Right renal pelvis (tissue), 4 donors: ENCODE measurements at regions not wholly inside any gene's neighbourhood (a gene's known extent, or its start where the extent isn't known, plus 50 kb on each side); places are given as distances from the start of the nearest gene placed in this dataset.
"Not testable (repeated sequence)": the region's sequence is repeated elsewhere in the genome, so short reads cannot be mapped to it uniquely, and the experiment has no call there.

ENCODE experiments used
- DNase-seq, 4 donors: peaks; one replicate each; pipeline ENCODE4 v3.0.0-alpha.2; 2013; ENCODE audit warnings: low read depth in 4 of 4, low spot score in 3 of 4, missing footprints in 1 of 4

GRCh38 chr1:222941425-222941824 is 126.6 kb downstream of the DISP1 start:
- DNase-seq: no peak

DNA sequence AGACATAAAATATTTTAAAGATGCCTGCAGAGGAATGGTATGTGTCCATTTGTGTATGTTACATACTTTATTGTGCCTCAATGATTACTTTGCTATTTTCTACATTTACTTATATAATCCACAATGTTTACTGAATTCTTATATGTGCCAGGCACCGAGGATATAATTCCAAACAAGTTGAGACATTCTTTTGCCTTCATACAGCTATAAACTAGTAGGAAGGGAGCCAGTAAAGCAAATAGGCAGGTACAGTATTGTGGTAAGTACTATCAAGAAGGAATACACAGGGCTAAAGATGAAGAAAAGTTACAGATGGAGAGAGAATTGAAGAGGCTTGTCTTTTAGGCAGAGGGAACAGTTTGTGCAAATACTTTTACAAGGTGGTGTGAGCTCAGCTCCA is 131.6 kb downstream of the DISP1 start:
- DNase-seq: no peak

DNA sequence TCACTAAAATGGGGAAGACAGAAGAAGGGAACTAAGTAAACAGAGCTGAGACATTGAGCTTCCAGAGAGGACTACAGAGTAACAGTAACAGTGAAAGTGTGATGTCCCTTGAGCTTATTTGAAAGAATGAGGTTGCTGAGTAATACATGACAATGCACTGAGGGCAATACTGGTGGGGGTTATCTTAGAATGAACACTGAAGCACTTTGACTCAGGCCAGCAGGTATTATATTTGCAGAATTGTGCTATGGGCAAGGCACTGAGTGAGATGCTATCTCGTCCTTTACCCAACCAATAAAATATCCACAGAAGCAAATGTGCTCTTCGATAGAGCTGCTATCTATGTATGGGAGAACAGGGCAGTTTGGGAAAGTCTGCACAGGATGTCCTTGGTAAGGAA is 133.2 kb downstream of the DISP1 start:
- no peak for DNase-seq

DNA sequence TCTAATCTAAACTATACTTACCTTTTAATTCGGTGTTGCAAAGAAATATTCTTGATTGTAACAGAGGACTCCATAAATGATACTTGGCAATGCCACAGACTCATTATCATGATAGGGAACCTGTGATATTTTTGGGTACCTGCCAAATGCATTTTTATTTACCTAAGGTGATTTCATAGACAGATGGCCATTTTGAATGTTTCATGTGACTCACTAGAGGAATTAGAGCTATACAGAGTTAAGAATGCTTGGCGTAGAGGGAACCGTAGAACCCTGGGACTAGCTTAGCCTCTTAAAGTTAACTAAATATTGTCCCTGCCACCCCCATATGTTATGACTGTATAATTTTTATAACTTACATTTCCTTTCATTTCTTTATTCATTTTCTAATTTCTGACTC is 136.1 kb downstream of the DISP1 start:
- DNase-seq: no peak

- no peak for DNase-seq
Measured at GRCh38 chr1:222953585-222953984, 138.7 kb downstream of the DISP1 start.

- no peak for DNase-seq
Measured at GRCh38 chr1:222955964-222956363, 141.1 kb downstream of the DISP1 start.

- no peak for DNase-seq
Measured at GRCh38 chr1:222956601-222957000, 141.8 kb downstream of the DISP1 start.

GRCh38 chr1:222967466-222968240 is 152.8 kb downstream of the DISP1 start:
- DNase-seq: no peak

DNA sequence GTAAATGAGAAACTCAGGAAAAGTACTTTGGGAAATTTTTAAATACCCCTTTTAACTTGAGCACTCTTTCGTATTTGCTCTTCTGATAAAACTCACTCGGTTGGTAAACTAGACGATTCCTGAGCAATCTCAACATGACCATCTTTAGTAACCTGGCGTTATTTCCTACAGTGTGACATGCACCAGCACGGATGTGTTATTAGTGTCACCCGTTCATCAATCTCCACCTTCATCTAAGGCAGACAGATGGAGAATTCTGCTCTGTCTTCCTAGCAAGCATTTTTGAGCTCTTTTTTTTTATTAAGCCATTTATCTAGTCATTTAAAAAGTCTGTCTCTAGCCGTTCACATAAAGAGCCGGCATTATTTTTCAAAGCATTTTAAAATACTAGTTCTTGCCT is 155.2 kb downstream of the DISP1 start:
- DNase-seq: no peak

GRCh38 chr1:222970711-222971110 is 155.9 kb downstream of the DISP1 start:
- no peak for DNase-seq

DNA sequence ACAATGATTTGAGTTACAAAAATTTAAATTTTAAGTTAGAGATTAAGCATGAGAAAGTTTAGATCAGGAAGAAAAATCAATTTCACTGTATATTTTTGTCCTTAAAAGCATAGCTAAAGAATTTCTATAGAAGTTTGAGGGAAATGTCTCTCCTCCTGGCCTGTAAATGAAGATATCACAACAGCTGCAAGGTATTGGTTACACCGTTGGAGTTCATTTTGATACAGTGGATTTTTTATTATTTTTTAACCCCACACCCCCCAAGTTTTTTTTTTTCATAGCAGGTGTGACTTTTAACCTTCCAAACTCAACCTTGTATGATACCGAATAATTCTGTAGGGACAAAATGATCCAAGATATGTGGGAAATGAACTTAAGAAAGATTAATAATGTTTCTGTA is 156.3 kb downstream of the DISP1 start:
- no peak for DNase-seq

DNA sequence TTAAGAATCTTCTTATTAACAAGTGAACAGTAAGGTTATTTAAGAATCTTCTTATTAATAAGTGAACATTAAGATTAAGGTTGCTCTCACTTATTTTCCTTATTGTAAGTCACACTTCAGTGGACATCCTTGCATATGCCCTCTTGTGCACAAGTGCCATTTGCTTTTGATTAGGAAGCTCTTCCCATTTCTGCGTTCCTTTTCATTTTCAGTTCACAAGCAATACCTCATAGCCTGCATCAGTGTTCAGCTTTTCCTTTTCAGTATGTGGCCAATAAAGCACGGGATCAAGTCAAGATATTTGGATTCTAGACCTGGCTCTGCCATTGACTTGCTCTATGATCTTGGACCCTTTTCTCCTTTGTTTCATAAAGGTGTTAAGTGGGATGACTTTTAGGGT is 158.7 kb downstream of the DISP1 start:
- no peak for DNase-seq

GRCh38 chr1:222974496-222974895 is 159.7 kb downstream of the DISP1 start:
- no peak for DNase-seq

- no peak for DNase-seq
Measured at GRCh38 chr1:222975472-222976122, 160.8 kb downstream of the DISP1 start.

- no peak for DNase-seq
Measured at GRCh38 chr1:222976453-222976852, 161.6 kb downstream of the DISP1 start.

GRCh38 chr1:222977294-222977693 is 162.5 kb downstream of the DISP1 start:
- DNase-seq: not testable (repeated sequence)

DNA sequence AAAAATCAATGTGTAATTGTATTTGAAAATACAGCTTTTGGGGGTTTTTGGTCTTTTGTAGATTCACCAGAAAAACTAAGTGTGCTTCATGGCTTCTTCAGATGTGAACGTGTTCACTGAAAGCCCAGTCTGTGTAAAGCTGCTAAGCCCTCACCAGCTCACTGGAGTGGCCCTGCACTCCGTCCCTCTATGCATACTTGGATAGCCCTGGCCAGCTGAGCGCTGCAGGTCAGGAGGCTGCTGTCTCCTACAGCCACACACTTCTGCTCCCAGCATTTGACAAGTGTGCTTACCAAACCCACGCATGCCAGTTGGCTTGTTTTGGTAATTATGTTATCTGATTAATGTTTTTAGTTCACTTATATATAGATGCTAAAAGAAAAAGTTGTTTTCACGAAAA is 163.5 kb downstream of the TLR5 start:
- DNase-seq: no peak

DNA sequence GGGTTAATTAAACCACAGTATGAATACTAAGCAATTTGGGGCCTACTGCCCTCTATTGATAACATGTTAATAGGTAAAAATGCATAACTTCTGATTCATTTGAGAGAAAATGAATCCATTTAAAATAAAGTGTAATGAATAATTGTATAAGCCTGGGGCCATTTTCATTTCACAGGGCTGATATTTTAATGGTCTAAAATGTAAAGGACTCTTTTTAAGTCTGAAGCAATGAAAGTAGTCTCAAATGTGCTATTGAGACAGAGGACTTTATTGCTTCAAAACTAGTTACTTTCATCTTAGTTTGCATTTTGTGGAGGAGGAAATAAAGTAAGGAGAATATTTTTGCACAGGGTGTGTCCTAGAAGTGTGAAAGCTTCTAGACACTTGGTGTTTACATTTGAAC is 155.4 kb downstream of the TLR5 start:
- no peak for DNase-seq

GRCh38 chr1:222989443-222989842 is 153.6 kb downstream of the TLR5 start:
- no peak for DNase-seq

- no peak for DNase-seq
Measured at GRCh38 chr1:222991177-222991576, 151.9 kb downstream of the TLR5 start.

- DNase-seq: no peak
Measured at GRCh38 chr1:222991908-222992307, 151.1 kb downstream of the TLR5 start.

DNA sequence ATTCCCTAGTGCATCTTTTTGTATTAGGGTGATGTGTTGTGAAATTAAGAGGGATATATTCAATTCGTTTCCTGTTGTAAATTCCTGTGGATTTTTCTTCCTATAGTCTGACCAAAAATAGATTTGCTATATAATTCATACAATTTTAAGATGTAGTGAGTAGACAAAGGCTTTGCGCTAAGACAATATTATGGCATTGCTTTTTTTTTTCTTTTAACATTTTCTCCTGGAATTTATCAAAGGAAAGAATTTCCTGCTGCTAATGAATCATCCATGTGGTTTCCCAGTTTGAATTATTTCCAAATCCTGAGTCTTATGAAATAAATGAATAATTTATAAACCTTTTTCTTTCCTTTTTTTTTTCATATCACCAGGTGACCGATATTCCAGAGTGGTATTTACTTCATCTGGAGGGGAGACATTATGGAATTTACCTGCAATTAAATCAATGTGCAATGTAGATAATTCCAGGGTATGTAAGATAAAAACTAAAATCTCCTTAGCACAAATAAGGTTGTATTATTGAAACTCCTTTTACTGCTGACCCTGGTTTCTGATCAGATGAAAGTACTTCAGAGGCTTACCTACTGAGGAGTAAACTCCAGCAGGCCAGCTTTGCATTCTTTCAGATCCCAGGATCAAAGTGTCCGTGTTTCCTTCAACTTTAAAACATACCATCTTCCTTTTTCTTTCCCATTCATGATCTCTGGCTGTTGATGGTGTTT is 148.4 kb downstream of the TLR5 start:
- no peak for DNase-seq
